Progenitor cell of endocrine pancreas (in vitro differentiated cells): ENCODE measurements at regions not wholly inside any gene's neighbourhood (a gene's known extent, or its start where the extent isn't known, plus 50 kb on each side); places are given as distances from the start of the nearest gene placed in this dataset.

ENCODE experiments used
- DNase-seq: peaks from one replicate; pipeline ENCODE4 v3.0.0; 2021; ENCODE audit warnings: low spot score; ENCODE audit not compliant: unreplicated experiment
- H3K27ac Mint-ChIP-seq: 2 replicates; pipeline ENCODE4 v1.8.0; 2021; ENCODE audit warnings: mild to moderate bottlenecking, moderate library complexity, mixed read lengths
- H3K27me3 Mint-ChIP-seq: 2 replicates; pipeline ENCODE4 v1.8.0; 2021; ENCODE audit warnings: mixed read lengths
- H3K36me3 Mint-ChIP-seq: 2 replicates; pipeline ENCODE4 v1.8.0; 2022; ENCODE audit warnings: mixed read lengths; ENCODE audit not compliant: insufficient read depth
- H3K4me1 Mint-ChIP-seq: 2 replicates; pipeline ENCODE4 v1.8.0; 2021; ENCODE audit warnings: low read depth, mixed read lengths
- H3K4me3 Mint-ChIP-seq: 2 replicates; pipeline ENCODE4 v1.8.0; 2021; ENCODE audit warnings: low read depth, mild to moderate bottlenecking, moderate library complexity, mixed read lengths
- H3K9me3 Mint-ChIP-seq: 2 replicates; pipeline ENCODE4 v1.8.0; 2021; ENCODE audit warnings: low read depth, mixed read lengths
- TF ChIP-seq, protein P1 (sequence below): fragments of 200-600 bp; sonication (generic); IDR thresholded peaks from one replicate; pipeline ENCODE4 v1.5.0; 2021; ENCODE audit warnings: antibody characterized with exemption, mild to moderate bottlenecking; ENCODE audit not compliant: unreplicated experiment

DNA sequence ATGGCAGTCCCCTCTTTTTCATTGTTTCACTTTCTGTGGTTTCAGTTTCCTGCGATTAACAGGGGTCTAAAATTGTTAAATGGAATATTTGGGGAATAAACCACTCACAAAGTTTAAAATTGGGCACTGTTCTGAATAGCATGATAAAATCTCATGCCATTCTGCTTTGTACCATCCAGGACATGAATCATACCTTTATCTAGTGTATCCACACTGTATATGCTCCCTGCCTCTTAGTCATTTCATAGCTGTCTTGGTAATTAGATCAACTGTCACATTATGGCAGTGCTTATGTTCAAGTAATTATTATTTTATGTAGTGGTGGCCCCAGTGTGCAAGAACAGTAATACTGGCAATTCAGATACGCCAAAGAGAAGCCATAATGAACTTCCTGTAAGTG is 734.5 kb downstream of the ZPLD1 start:
- Mint-ChIP-seq H3K27ac (no peak overlapping the region), H3K27me3 (no peaks in the 10 kb centered on the region), H3K36me3 (no peaks in the 10 kb centered on the region), H3K9me3 (peaks cover 3% of the 10 kb centered on the region), H3K4me3 (no peak overlapping the region), H3K4me1 (peaks cover 4% of the 10 kb centered on the region)
- no peak for DNase-seq
- TF ChIP-seq, protein P1, sequence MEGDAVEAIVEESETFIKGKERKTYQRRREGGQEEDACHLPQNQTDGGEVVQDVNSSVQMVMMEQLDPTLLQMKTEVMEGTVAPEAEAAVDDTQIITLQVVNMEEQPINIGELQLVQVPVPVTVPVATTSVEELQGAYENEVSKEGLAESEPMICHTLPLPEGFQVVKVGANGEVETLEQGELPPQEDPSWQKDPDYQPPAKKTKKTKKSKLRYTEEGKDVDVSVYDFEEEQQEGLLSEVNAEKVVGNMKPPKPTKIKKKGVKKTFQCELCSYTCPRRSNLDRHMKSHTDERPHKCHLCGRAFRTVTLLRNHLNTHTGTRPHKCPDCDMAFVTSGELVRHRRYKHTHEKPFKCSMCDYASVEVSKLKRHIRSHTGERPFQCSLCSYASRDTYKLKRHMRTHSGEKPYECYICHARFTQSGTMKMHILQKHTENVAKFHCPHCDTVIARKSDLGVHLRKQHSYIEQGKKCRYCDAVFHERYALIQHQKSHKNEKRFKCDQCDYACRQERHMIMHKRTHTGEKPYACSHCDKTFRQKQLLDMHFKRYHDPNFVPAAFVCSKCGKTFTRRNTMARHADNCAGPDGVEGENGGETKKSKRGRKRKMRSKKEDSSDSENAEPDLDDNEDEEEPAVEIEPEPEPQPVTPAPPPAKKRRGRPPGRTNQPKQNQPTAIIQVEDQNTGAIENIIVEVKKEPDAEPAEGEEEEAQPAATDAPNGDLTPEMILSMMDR = no peak

DNA sequence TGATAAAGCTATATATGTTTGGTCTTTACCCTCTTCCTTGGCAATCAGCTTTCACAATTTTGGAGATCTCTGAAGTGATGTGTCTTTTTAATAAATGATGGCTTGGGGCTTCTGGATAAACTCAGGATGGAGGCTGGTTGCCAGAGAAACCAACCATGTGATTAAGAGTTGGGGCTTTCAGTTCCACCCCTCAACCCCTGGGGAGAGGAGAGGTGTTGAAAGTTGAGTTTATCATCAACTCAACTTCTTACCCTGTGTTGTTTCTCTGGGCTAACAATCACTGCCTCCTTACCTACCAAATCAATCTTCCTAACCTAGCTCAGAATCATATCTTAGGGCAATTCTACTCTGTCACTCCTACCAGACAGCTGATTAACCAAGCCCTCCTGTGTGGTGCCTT is 735.8 kb downstream of the ZPLD1 start:
- H3K4me3 Mint-ChIP-seq = no peak overlapping the region
- H3K36me3 Mint-ChIP-seq = no peaks in the 10 kb centered on the region

DNA sequence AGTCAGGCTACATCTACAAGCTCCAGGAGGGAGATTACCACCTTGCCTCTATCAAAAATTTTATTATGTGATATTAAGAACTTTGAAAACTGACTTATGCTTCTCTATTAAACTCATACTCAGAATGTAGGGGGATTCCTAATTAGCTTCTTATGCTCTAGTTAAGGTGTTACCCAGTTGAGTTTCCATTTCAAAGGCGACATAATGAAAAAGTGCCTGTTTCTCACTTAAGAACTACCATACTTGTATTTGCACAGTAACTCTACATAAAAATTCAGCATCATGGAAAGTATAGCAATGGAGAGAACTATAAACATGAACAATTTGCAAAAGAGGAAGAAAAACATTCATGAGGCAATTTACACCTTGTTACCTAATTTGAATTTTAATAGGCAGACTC is 739.1 kb downstream of the ZPLD1 start:
- no peak overlapping the region for H3K4me3 Mint-ChIP-seq
- TF ChIP-seq, protein P1 = no peak
- no peak for DNase-seq
- no peaks in the 10 kb centered on the region for H3K36me3 Mint-ChIP-seq
- H3K27ac Mint-ChIP-seq = no peak overlapping the region
- no peaks in the 10 kb centered on the region for H3K27me3 Mint-ChIP-seq
- H3K9me3 Mint-ChIP-seq = peaks cover 4% of the 10 kb centered on the region
- H3K4me1 Mint-ChIP-seq = peaks cover 6% of the 10 kb centered on the region

More for the DNA sequence above, 735.8 kb downstream of the ZPLD1 start:
- TF ChIP-seq, protein P1 = no peak
- peaks cover 4% of the 10 kb centered on the region for H3K4me1 Mint-ChIP-seq
- peaks cover 3% of the 10 kb centered on the region for H3K9me3 Mint-ChIP-seq
- DNase-seq = no peak
- no peak overlapping the region for H3K27ac Mint-ChIP-seq
- H3K27me3 Mint-ChIP-seq = no peaks in the 10 kb centered on the region

DNA sequence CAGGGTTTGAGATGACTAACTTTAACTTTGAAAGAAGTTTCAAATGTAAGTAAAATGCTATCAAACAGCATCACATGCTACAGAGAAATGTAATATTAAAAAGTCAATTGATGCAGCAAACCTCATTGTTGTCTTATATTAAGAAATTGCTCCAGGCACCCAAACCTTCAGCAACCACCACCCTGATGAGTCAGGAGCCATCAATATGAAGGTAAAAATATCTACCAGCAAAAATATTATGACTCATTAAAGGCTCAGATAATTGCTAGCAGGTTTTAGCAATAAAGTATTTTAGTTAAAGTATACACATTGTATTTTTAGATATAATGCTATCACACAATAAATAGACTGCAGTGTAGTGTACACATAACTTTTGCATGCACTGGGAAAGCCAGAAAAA is 746.3 kb downstream of the ZPLD1 start:
- Mint-ChIP-seq H3K27me3 (no peaks in the 10 kb centered on the region), H3K36me3 (no peaks in the 10 kb centered on the region), H3K4me1 (peaks cover 2% of the 10 kb centered on the region), H3K27ac (no peak overlapping the region), H3K4me3 (no peak overlapping the region), H3K9me3 (peaks cover 18% of the 10 kb centered on the region)
- TF ChIP-seq, protein P1 = no peak
- no peak for DNase-seq

DNA sequence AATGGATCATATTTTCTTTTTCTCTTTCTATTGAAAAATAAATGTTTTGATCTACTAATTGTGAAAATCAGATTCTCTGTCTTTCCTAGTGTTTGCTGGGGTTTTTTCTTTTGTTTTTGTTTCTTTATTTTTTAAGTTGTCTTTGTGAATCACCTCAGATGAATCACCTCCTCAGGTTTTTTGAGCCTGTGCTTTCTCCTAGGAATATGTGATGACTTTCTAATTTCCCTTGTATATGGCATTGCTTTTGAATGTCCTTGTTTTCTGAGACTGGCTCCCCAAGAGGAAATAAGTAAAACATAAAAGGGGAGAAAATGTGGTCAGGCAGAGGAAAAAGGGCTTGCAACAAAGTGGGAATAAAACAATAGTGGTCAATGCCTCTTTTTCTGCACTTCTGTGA is 750.0 kb downstream of the ZPLD1 start:
- no peaks in the 10 kb centered on the region for H3K36me3 Mint-ChIP-seq
- TF ChIP-seq, protein P1 = no peak
- no peaks in the 10 kb centered on the region for H3K4me1 Mint-ChIP-seq
- H3K4me3 Mint-ChIP-seq = no peak overlapping the region
- no peak for DNase-seq
- H3K27me3 Mint-ChIP-seq = no peaks in the 10 kb centered on the region
- peaks cover 8% of the 10 kb centered on the region for H3K9me3 Mint-ChIP-seq
- H3K27ac Mint-ChIP-seq = no peak overlapping the region
